K562 (cell line): ENCODE measurements at regions not wholly inside any gene's neighbourhood (a gene's known extent, or its start where the extent isn't known, plus 50 kb on each side); places are given as distances from the start of the nearest gene placed in this dataset.

Experiments used
- ATAC-seq: fragments of 200-7000 bp; cut with Tn5 transposase; 3 replicates; pipeline ENCODE4 v1.9.1; 2020; ENCODE audit warnings: moderate library complexity
- BruUV-seq: library from RNA; stranded (reverse); fragments of 400-500 nt; replicated peaks from 2 replicates; lab custom pipeline; 2021; lab: Mats Ljungman, UMichigan
- CTCF ChIA-PET: fragments of 300-600 bp; formaldehyde crosslinking; extraction: SDS; loops from one replicate; lab custom pipeline; 2021; ENCODE audit warnings: low intra/inter-chr PET ratio; lab: Yijun Ruan, JAX
- POLR2A ChIA-PET: fragments of 300-600, 350-650 bp; sonication (Branson Sonifier 250); formaldehyde crosslinking; extraction: SDS; loops from one replicate; lab custom pipeline; 2021; ENCODE audit warnings: antibody characterized with exemption, inconsistent platforms; lab: Yijun Ruan, JAX
- DNase-seq, 4 experiments: peaks; one replicate each; pipeline versions ENCODE4 v3.0.0 to v3.0.0-alpha.2; 2011 to 2018; ENCODE audit warnings: low spot score in 3 of 4, mixed read lengths in 3 of 4; ENCODE audit errors: extremely low read depth in 1 of 4
- FAIRE-seq: peaks from 2 replicates; lab custom pipeline; 2011; peaks lifted over from hg19 to GRCh38; lab: Jason Lieb, UNC
- H2AFZ ChIP-seq: 2 replicates; pipeline ENCODE4 v1.6.0; 2011; ENCODE audit warnings: low read depth, low read length, control low read depth, inconsistent platforms
- H3K27ac ChIP-seq: fragments of 200-600 bp; 3 replicates; pipeline ENCODE4 v1.8.0; 2011; ENCODE audit warnings: low read depth, mild to moderate bottlenecking, control low read depth, inconsistent platforms, low read length, moderate library complexity, mixed read lengths; ENCODE audit errors: extremely low read depth
- H3K27me3 ChIP-seq, 2 experiments: fragments of 300-600 bp in 1 of 2; 2 replicates in 1 of 2; 3 replicates in 1 of 2; pipeline versions ENCODE4 v1.6.0 to v1.8.0; 2011; ENCODE audit warnings: inconsistent platforms in 2 of 2, low read length in 2 of 2, mild to moderate bottlenecking in 1 of 2, mixed read lengths in 1 of 2, moderate library complexity in 1 of 2; ENCODE audit not compliant: control insufficient read depth in 2 of 2, insufficient read depth in 2 of 2
- H3K36me3 ChIP-seq: fragments of 300-600 bp; 3 replicates; pipeline ENCODE4 v1.8.0; 2011; ENCODE audit warnings: mild to moderate bottlenecking, low read length, inconsistent platforms; ENCODE audit not compliant: control insufficient read depth, insufficient read depth
- H3K4me1 ChIP-seq, 2 experiments: fragments of 200-600 bp in 1 of 2; replicated peaks in 1 of 2; 2 replicates in 1 of 2; 3 replicates in 1 of 2; pipeline versions ENCODE4 v1.5.1 to v1.8.0; 2011; ENCODE audit warnings: inconsistent platforms in 2 of 2, low read length in 2 of 2, mild to moderate bottlenecking in 1 of 2, mixed read lengths in 1 of 2, moderate library complexity in 1 of 2; ENCODE audit not compliant: control insufficient read depth in 2 of 2, insufficient read depth in 2 of 2
- H3K4me2 ChIP-seq: 2 replicates; pipeline ENCODE4 v1.6.1; 2011; ENCODE audit warnings: low read length, control low read depth, inconsistent platforms, mixed read lengths; ENCODE audit not compliant: insufficient read depth
- H3K4me3 ChIP-seq: fragments of 200-600 bp; sonication (generic), shearing (Covaris generic); 2 replicates; pipeline ENCODE4 v1.5.1; 2016; ENCODE audit warnings: control low read depth, inconsistent platforms
- H3K79me2 ChIP-seq: fragments of 200-600 bp; 3 replicates; pipeline ENCODE4 v1.8.0; 2011; ENCODE audit warnings: low read length, inconsistent platforms; ENCODE audit not compliant: control insufficient read depth, insufficient read depth
- H3K9ac ChIP-seq, 2 experiments: 2 replicates each; pipeline versions ENCODE4 v1.6.0 to v1.6.1; 2011; ENCODE audit warnings: low read depth in 2 of 2, low read length in 2 of 2, control low read depth in 1 of 2, inconsistent platforms in 1 of 2, mild to moderate bottlenecking in 1 of 2, mixed read lengths in 1 of 2; ENCODE audit not compliant: insufficient read depth in 1 of 2
- H3K9me1 ChIP-seq: one replicate; pipeline ENCODE4 v1.6.0; 2011; ENCODE audit warnings: inconsistent platforms, mild to moderate bottlenecking, low read length, moderate library complexity; ENCODE audit not compliant: control insufficient read depth, insufficient read depth
- H3K9me3 ChIP-seq: replicated peaks from 2 replicates; pipeline ENCODE4 v1.5.1; 2011; ENCODE audit warnings: low read depth, low read length, inconsistent platforms; ENCODE audit not compliant: control insufficient read depth, insufficient read depth
- H4K20me1 ChIP-seq: replicated peaks from 2 replicates; pipeline ENCODE4 v1.6.1; 2011; ENCODE audit warnings: low read length, inconsistent platforms, mixed read lengths; ENCODE audit not compliant: control insufficient read depth, insufficient read depth
- CREBBP ChIP-seq: IDR thresholded peaks from one replicate; pipeline ENCODE4 v1.6.1; 2012; ENCODE audit warnings: low read depth, mild to moderate bottlenecking, control low read depth, inconsistent platforms, low read length
- ETV6 ChIP-seq, 3 experiments: fragments of 150-350 bp in 1 of 3; sonication (generic) in 1 of 3; formaldehyde crosslinking in 1 of 3; IDR thresholded peaks; 2 replicates each; pipeline versions ENCODE4 v1.6.1 to v1.8.0; 2014 to 2022; ENCODE audit warnings: borderline replicate concordance in 2 of 3, low read depth in 2 of 3, antibody characterized with exemption in 1 of 3, low read length in 1 of 3, mild to moderate bottlenecking in 1 of 3, missing genetic modification reagents in 1 of 3
- FOS ChIP-seq: IDR thresholded peaks from 3 replicates; pipeline ENCODE4 v1.6.1; 2011; ENCODE audit not compliant: insufficient read length; ENCODE audit errors: extremely low read depth
- FOXJ2 ChIP-seq: fragments of 200-800 bp; sonication (Bioruptor generic); IDR thresholded peaks from 2 replicates; pipeline ENCODE4 v1.6.1; 2016; ENCODE audit warnings: missing genetic modification characterization, missing compliant biosample characterization
- FOXJ3 ChIP-seq: sonication (generic); formaldehyde crosslinking; IDR thresholded peaks from 2 replicates; pipeline ENCODE4 v1.4.0; 2020; ENCODE audit warnings: mild to moderate bottlenecking, missing genetic modification reagents
- HNRNPLL ChIP-seq: fragments of 200-400 bp; formaldehyde crosslinking; IDR thresholded peaks from 2 replicates; pipeline ENCODE4 v1.6.1; 2017; ENCODE audit warnings: low read length, low read depth, mild to moderate bottlenecking; ENCODE audit not compliant: poor library complexity, severe bottlenecking
- MTF1 ChIP-seq: fragments of 250-450 bp; sonication (Bioruptor Pico); IDR thresholded peaks from 2 replicates; pipeline ENCODE4 v1.9.0; 2021; ENCODE audit warnings: moderate library complexity, mild to moderate bottlenecking, inconsistent platforms, borderline replicate concordance
- PCBP1 ChIP-seq: fragments of 200-400 bp; formaldehyde crosslinking; IDR thresholded peaks from 2 replicates; pipeline ENCODE4 v1.6.1; 2018; ENCODE audit warnings: mild to moderate bottlenecking, low read depth, low read length; ENCODE audit not compliant: poor library complexity, severe bottlenecking
- PHF21A ChIP-seq: fragments of 450-650 bp; IDR thresholded peaks from 2 replicates; pipeline ENCODE4 v1.6.1; 2017; ENCODE audit warnings: low read depth, borderline replicate concordance
- RCOR1 ChIP-seq, 2 experiments: IDR thresholded peaks; 2 replicates each; pipeline ENCODE4 v1.6.1; 2012; ENCODE audit warnings: low read depth in 2 of 2, low read length in 2 of 2, borderline replicate concordance in 1 of 2, improper control_type of control experiment in 1 of 2
- SMARCA4 ChIP-seq: fragments of 450-650 bp; IDR thresholded peaks from 2 replicates; pipeline ENCODE4 v1.6.1; 2016
- SMARCE1 ChIP-seq: fragments of 450-650 bp; IDR thresholded peaks from 2 replicates; pipeline ENCODE4 v1.7.1; 2016; ENCODE audit warnings: mild to moderate bottlenecking
- TCF7 ChIP-seq: sonication (generic); IDR thresholded peaks from 2 replicates; pipeline ENCODE4 v1.6.1; 2016; ENCODE audit warnings: antibody characterized with exemption, borderline replicate concordance
- USF2 ChIP-seq: sonication (generic); formaldehyde crosslinking; IDR thresholded peaks from 2 replicates; pipeline ENCODE4 v1.5.0; 2020; ENCODE audit warnings: missing genetic modification reagents
- ZBTB9 ChIP-seq: fragments of 450-650 bp; formaldehyde crosslinking; IDR thresholded peaks from 2 replicates; pipeline ENCODE4 v1.4.0; 2020; ENCODE audit warnings: mild to moderate bottlenecking, moderate library complexity
- WGBS: fragments of 100-300 bp; shearing (Covaris generic); methylation state at CpG from one replicate; pipeline ENCODE4 v1.1.6; 2016; ENCODE audit warnings: low coverage, mixed read lengths; ENCODE audit not compliant: insufficient coverage; ENCODE audit errors: missing lambda C conversion rate; 5-methylcytosine and 5-hydroxymethylcytosine counted together
- in situ Hi-C: fragments of 300-500 bp; cut with MboI; formaldehyde crosslinking; loops from 4 replicates; pipeline ENCODE4 v1.15.0; 2018; ENCODE audit warnings: inconsistent platforms, mixed read lengths
- intact Hi-C: fragments of 100-400 bp; cut with micrococcal nuclease; formaldehyde crosslinking; loops from 2 replicates; pipeline ENCODE4 v1.14.2; 2022
- TF ChIP-seq, protein P1 (sequence below): IDR thresholded peaks from 2 replicates; pipeline ENCODE4 v1.6.1; 2012; ENCODE audit warnings: low read depth, low read length, improper control_type of control experiment, borderline replicate concordance
- TF ChIP-seq, protein P2 (sequence below): fragments of 250-450 bp; sonication (Bioruptor Pico); IDR thresholded peaks from 2 replicates; pipeline ENCODE4 v1.8.0; 2021; ENCODE audit warnings: moderate library complexity, mild to moderate bottlenecking, inconsistent platforms

DNA sequence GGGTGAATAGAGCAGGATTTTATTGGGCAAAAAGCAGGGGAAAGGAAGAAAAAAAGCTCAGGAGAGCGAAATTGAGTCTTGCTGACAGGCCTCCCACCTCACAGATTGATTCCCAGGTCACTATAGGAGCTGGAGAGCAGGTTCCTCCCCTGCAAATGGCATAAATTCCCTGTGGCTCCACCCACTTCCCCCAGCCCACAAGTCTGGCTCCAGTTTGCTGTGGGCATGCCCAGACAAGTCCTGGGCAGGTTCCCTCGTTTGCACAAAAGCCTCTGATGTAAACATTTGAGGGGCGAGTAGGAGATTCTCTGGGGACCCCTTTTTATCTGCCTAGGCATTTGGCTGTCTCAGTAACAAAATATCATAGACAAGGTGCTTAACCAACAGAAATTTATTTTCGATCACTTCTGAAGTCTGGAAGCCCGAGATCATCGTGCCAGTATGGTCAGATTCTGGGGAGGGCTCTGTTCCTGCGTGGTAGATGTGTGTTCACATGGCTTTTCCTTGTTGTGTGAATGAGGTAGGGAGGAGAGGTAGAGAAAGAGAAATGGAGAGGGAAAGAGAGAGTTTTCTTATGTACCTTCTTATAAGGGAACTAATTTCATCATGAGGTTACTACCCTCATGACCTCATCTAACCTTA, 614.5 kb downstream of the MAT2B start:
- H3K9me1 ChIP-seq = no peaks in the 10 kb centered on the region
- H3K9ac ChIP-seq = no peak overlapping the region
- TF ChIP-seq PCBP1 (no peak), FOXJ2 (tag) (no peak), TCF7 (no peak), CREBBP (no peak), FOS (no peak), MTF1 (CRISPR knock-in tag) (no peak), HNRNPLL (no peak), SMARCE1 (no peak), ZBTB9 (no peak), ETV6 (IDR thresholded peaks at IDR 0.05; ENCODE audit: borderline replicate concordance in 1 of 2, low read depth in 2 of 2, low read length in 1 of 2) (no peak), ETV6 (CRISPR knock-in tag; IDR thresholded peaks at IDR 0.05; ENCODE audit: borderline replicate concordance) (no peak), FOXJ3 (no peak), PHF21A (no peak), RCOR1 (IDR thresholded peaks at IDR 0.05; ENCODE audit: borderline replicate concordance in 1 of 2, low read depth in 2 of 2, low read length in 2 of 2) (no peak), USF2 (CRISPR knock-in tag) (no peak), SMARCA4 (no peak)
- TF ChIP-seq, protein P1, sequence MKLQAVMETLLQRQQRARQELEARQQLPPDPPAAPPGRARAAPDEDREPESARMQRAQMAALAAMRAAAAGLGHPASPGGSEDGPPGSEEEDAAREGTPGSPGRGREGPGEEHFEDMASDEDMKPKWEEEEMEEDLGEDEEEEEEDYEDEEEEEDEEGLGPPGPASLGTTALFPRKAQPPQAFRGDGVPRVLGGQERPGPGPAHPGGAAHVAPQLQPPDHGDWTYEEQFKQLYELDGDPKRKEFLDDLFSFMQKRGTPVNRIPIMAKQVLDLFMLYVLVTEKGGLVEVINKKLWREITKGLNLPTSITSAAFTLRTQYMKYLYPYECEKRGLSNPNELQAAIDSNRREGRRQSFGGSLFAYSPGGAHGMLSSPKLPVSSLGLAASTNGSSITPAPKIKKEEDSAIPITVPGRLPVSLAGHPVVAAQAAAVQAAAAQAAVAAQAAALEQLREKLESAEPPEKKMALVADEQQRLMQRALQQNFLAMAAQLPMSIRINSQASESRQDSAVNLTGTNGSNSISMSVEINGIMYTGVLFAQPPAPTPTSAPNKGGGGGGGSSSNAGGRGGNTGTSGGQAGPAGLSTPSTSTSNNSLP = no peak
- TF ChIP-seq, protein P2, sequence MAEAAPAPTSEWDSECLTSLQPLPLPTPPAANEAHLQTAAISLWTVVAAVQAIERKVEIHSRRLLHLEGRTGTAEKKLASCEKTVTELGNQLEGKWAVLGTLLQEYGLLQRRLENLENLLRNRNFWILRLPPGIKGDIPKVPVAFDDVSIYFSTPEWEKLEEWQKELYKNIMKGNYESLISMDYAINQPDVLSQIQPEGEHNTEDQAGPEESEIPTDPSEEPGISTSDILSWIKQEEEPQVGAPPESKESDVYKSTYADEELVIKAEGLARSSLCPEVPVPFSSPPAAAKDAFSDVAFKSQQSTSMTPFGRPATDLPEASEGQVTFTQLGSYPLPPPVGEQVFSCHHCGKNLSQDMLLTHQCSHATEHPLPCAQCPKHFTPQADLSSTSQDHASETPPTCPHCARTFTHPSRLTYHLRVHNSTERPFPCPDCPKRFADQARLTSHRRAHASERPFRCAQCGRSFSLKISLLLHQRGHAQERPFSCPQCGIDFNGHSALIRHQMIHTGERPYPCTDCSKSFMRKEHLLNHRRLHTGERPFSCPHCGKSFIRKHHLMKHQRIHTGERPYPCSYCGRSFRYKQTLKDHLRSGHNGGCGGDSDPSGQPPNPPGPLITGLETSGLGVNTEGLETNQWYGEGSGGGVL (CRISPR knock-in tag) = no peak

More for the DNA sequence above, 614.5 kb downstream of the MAT2B start:
- H2AFZ ChIP-seq = 0 out of 2 replicates have a peak overlapping the region, but pooled peaks have one; percentile 4
- no peak overlapping the region for H3K4me3 ChIP-seq
- no peaks in the 10 kb centered on the region for H3K27me3 ChIP-seq
- DNase-seq (no peak), FAIRE-seq (no peak), ATAC-seq (no peak)
- ChIA-PET CTCF (no interaction called here), POLR2A (no interaction called here)
- no peaks in the 10 kb centered on the region for H3K79me2 ChIP-seq
- H3K4me2 ChIP-seq = no peak overlapping the region
- no peaks in the 10 kb centered on the region for H4K20me1 ChIP-seq
- H3K9me3 ChIP-seq = no peaks in the 10 kb centered on the region
- intact Hi-C loops (no loop called here), in situ Hi-C loops (no loop called here)
- WGBS = 5% methylated on average over 7 of the region's 7 CpGs
- H3K27ac ChIP-seq = no peak overlapping the region
- no peaks in the 10 kb centered on the region for H3K36me3 ChIP-seq
- H3K4me1 ChIP-seq = no peaks in the 10 kb centered on the region
- BruUV-seq = no TSS peak
